Loucy (cell line): ENCODE measurements at regions not wholly inside any gene's neighbourhood (a gene's known extent, or its start where the extent isn't known, plus 50 kb on each side); places are given as distances from the start of the nearest gene placed in this dataset.

Source experiments
- CTCF ChIP-seq: fragments of 200-600 bp; sonication (generic); conservative IDR thresholded peaks from 2 replicates; pipeline ENCODE4 v1.5.1; 2014; ENCODE audit warnings: mild to moderate bottlenecking, antibody characterized with exemption, low read length
- EZH2phosphoT487 ChIP-seq: fragments of 200-600 bp; IDR thresholded peaks from 2 replicates; pipeline ENCODE4 v1.6.1; 2018; ENCODE audit warnings: antibody characterized with exemption, mild to moderate bottlenecking, moderate library complexity, borderline replicate concordance

DNA sequence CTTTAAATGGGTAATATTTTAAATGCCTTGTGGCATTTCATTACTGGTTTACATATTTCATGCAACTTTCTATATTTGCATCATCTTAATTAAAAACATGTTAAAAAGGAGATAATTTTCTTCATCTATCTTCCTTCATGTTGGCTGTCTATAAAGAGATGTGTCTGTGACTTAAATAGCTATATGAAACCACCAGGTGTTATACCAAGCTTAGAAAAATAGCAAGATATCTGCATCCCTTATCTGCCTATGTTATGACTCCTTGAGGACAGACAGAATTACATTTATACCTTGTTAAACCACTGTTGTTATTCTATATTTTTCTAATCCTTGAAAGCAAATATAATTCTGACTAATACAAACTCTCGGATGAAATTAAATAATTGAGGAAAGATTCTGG lies 763.8 kb upstream of the GALNTL6 start:
- TF ChIP-seq CTCF (no peak), EZH2phosphoT487 (no peak)
